HUDEP-2 (cell line): ENCODE measurements at regions not wholly inside any gene's neighbourhood (a gene's known extent, or its start where the extent isn't known, plus 50 kb on each side); places are given as distances from the start of the nearest gene placed in this dataset.
"Not testable (repeated sequence)": the region's sequence is repeated elsewhere in the genome, so short reads cannot be mapped to it uniquely, and the experiment has no call there.

ENCODE experiments used
- DNase-seq, 76 experiments: peaks; one replicate each; lab custom pipeline; 2025; ENCODE audit not compliant: unreplicated experiment in 76 of 76; lab: John Stamatoyannopoulos, UW

GRCh38 chr18:75698861-75699260 is 271.4 kb upstream of the SMIM21 start:
- DNase-seq: no peak

- no peak for DNase-seq
Measured at GRCh38 chr18:75697493-75697892, 270.0 kb upstream of the SMIM21 start.

- no peak for DNase-seq
Measured at GRCh38 chr18:75696391-75696790, 268.9 kb upstream of the SMIM21 start.

GRCh38 chr18:75694292-75694691 is 266.8 kb upstream of the SMIM21 start:
- no peak for DNase-seq

- DNase-seq: no peak
Measured at GRCh38 chr18:75691483-75691882, 264.0 kb upstream of the SMIM21 start.

GRCh38 chr18:75690283-75690682 is 262.8 kb upstream of the SMIM21 start:
- DNase-seq: not testable (repeated sequence)

- DNase-seq: no peak
Measured at GRCh38 chr18:75687626-75688025, 260.1 kb upstream of the SMIM21 start.

- no peak for DNase-seq
Measured at GRCh38 chr18:75683426-75683825, 255.9 kb upstream of the SMIM21 start.

GRCh38 chr18:75681538-75682115 is 254.1 kb upstream of the SMIM21 start:
- DNase-seq: no peak

- DNase-seq: no peak
Measured at GRCh38 chr18:75679331-75679730, 251.8 kb upstream of the SMIM21 start.

- no peak for DNase-seq
Measured at GRCh38 chr18:75678627-75679026, 251.1 kb upstream of the SMIM21 start.

GRCh38 chr18:75677696-75678455 is 250.4 kb upstream of the SMIM21 start:
- no peak for DNase-seq

- no peak for DNase-seq
Measured at GRCh38 chr18:75660932-75661331, 233.4 kb upstream of the SMIM21 start.

GRCh38 chr18:75659535-75660023 is 232.1 kb upstream of the SMIM21 start:
- no peak for DNase-seq

GRCh38 chr18:75658330-75658729 is 230.8 kb upstream of the SMIM21 start:
- DNase-seq: no peak

- no peak for DNase-seq
Measured at GRCh38 chr18:75656563-75657247, 229.2 kb upstream of the SMIM21 start.

GRCh38 chr18:75656035-75656434 is 228.5 kb upstream of the SMIM21 start:
- DNase-seq: no peak

GRCh38 chr18:75654851-75655751 is 227.6 kb upstream of the SMIM21 start:
- no peak for DNase-seq

- DNase-seq: no peak
Measured at GRCh38 chr18:75654386-75654785, 226.9 kb upstream of the SMIM21 start.

GRCh38 chr18:75652528-75652927 is 225.0 kb upstream of the SMIM21 start:
- no peak for DNase-seq

GRCh38 chr18:75644871-75645270 is 217.4 kb upstream of the SMIM21 start:
- DNase-seq: no peak
